HL-60 (cell line): ENCODE measurements at regions not wholly inside any gene's neighbourhood (a gene's known extent, or its start where the extent isn't known, plus 50 kb on each side); places are given as distances from the start of the nearest gene placed in this dataset.

ENCODE experiments used
- DNase-seq, 2 experiments: peaks; one replicate each; pipeline ENCODE4 v3.0.0-alpha.2; 2010 to 2020; ENCODE audit warnings: low read depth in 1 of 2, low spot score in 1 of 2
- H3K27ac ChIP-seq: fragments of 250-450 bp; sonication (Bioruptor Pico); replicated peaks from 2 replicates; pipeline ENCODE4 v1.5.1; 2020; ENCODE audit warnings: mild to moderate bottlenecking, moderate library complexity
- H3K27me3 ChIP-seq: fragments of 250-450 bp; sonication (Bioruptor Pico); 2 replicates; pipeline ENCODE4 v1.5.1; 2021; ENCODE audit warnings: mild to moderate bottlenecking, moderate library complexity; ENCODE audit not compliant: insufficient read depth, poor library complexity, severe bottlenecking
- H3K4me3 ChIP-seq: replicated peaks from 2 replicates; pipeline ENCODE4 v1.5.1; 2011; ENCODE audit warnings: mild to moderate bottlenecking, control low read depth, low read length; ENCODE audit not compliant: insufficient read depth
- CTCF ChIP-seq: IDR thresholded peaks from one replicate; pipeline ENCODE4 v1.5.1; 2011; ENCODE audit warnings: low read length, control low read depth, inconsistent platforms; ENCODE audit not compliant: insufficient read depth
- GABPA ChIP-seq: IDR thresholded peaks from 2 replicates; pipeline ENCODE4 v1.6.1; 2012; ENCODE audit warnings: low read depth
- POLR2AphosphoS5 ChIP-seq: IDR thresholded peaks from 2 replicates; pipeline ENCODE4 v1.6.1; 2012; ENCODE audit warnings: low read depth
- REST ChIP-seq: IDR thresholded peaks from 2 replicates; pipeline ENCODE4 v1.6.1; 2012; ENCODE audit warnings: low read depth; ENCODE audit not compliant: insufficient replicate concordance
- SPI1 ChIP-seq: IDR thresholded peaks from 2 replicates; pipeline ENCODE4 v1.6.1; 2012; ENCODE audit warnings: low read depth, mild to moderate bottlenecking, borderline replicate concordance

GRCh38 chr5:103886826-103887225 lies 324.2 kb upstream of the NUDT12 start:
- DNase-seq = no peak
- TF ChIP-seq GABPA (no peak), REST (no peak), CTCF (no peak), SPI1 (no peak), POLR2AphosphoS5 (no peak)

GRCh38 chr5:103883143-103883542 lies 320.6 kb upstream of the NUDT12 start:
- Histone ChIP-seq H3K27me3 (no peaks in the 10 kb centered on the region), H3K4me3 (no peak overlapping the region), H3K27ac (no peak overlapping the region)
- no peak for TF ChIP-seq SPI1
- TF ChIP-seq POLR2AphosphoS5 = no peak
- TF ChIP-seq CTCF = no peak
- TF ChIP-seq GABPA = no peak
- TF ChIP-seq REST = no peak
- no peak for DNase-seq

More at GRCh38 chr5:103886826-103887225, 324.2 kb upstream of the NUDT12 start:
- H3K4me3 ChIP-seq = no peak overlapping the region
- H3K27me3 ChIP-seq = no peaks in the 10 kb centered on the region
- no peak overlapping the region for H3K27ac ChIP-seq

- H3K27ac ChIP-seq = no peak overlapping the region
- DNase-seq = no peak
- TF ChIP-seq GABPA (no peak), SPI1 (no peak)
- no peak overlapping the region for H3K4me3 ChIP-seq
- no peaks in the 10 kb centered on the region for H3K27me3 ChIP-seq
Measured at GRCh38 chr5:103881560-103881959, 319.0 kb upstream of the NUDT12 start.

GRCh38 chr5:103867857-103868598 lies 305.4 kb upstream of the NUDT12 start:
- H3K27me3 ChIP-seq = no peaks in the 10 kb centered on the region
- no peak for TF ChIP-seq GABPA
- no peak for TF ChIP-seq CTCF
- TF ChIP-seq SPI1 = no peak
- TF ChIP-seq REST = no peak
- TF ChIP-seq POLR2AphosphoS5 = no peak
- no peak overlapping the region for H3K27ac ChIP-seq
- DNase-seq = no peak
- no peak overlapping the region for H3K4me3 ChIP-seq
